ENCODE measurements at regions not wholly inside any gene's neighbourhood (a gene's known extent, or its start where the extent isn't known, plus 50 kb on each side); places are given as distances from the start of the nearest gene placed in this dataset.

GRCh38 chrX:99909946-99910345 lies 500.1 kb downstream of the PCDH19 start:
- TF ChIP-seq CTCF (IDR thresholded peaks at IDR 0.05) (no peak), POLR2A (IDR thresholded peaks at IDR 0.05) (no peak)
